Activated CD4-positive, CD25-positive, alpha-beta regulatory T cell treated with anti-CD3 and anti-CD28 coated beads, Interleukin-2, amount 50 U/mL, for 16 hours (primary cell): ENCODE measurements at regions not wholly inside any gene's neighbourhood (a gene's known extent, or its start where the extent isn't known, plus 50 kb on each side); places are given as distances from the start of the nearest gene placed in this dataset.
"Not testable (repeated sequence)": the region's sequence is repeated elsewhere in the genome, so short reads cannot be mapped to it uniquely, and the experiment has no call there.

Experiments used
- DNase-seq: peaks from one replicate; pipeline ENCODE4 v3.0.0-alpha.2; 2020; ENCODE audit warnings: low read depth, low spot score

DNA sequence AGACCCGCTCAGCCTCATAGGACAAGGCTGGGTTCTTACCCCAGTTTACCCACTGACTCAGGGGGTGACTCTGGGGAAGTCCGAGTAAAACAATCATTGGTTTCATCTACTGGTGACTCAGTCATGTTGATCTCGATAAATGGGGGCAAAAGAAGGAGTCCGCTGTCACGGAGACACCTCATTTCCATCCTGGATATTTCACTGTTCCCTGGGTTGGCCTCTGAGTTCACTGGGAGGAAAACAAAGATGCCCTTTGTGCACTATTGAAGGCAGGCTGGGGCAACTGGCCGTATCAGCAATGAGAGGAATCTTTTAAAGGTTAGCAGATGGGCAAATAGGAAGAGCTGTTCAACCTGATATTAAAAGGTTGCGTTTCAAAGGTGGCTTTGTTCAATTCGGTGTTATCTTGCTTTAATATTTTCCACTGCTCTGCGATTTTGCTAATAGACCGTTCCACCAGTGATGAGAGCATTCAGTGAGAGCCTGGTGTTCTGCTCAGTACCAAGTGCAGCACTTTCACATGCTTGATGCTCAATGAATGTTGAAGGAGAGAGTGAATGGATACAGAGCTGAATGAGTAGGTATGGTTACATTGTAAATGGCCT is 110.2 kb upstream of the EGFLAM start:
- DNase-seq, result no peak

DNA sequence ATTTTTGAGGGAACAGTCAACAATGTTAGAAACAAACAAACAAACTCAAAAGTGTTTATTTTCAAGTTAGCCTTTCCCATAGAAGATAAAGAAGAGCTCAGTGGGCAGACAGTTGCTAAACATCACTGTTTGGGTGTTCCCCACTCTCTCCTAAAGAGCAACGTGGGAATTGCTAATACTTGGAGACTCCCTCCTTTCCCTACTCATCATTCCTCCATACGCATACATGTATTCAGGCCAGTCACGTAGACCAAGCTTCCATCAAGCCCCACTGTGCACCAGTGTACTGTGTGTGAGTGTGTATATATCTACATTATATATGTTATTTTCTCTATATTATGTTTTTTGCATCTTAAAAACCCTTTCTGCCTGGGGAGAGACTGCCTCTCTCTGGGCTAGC is 115.0 kb upstream of the EGFLAM start:
- no peak for DNase-seq

DNA sequence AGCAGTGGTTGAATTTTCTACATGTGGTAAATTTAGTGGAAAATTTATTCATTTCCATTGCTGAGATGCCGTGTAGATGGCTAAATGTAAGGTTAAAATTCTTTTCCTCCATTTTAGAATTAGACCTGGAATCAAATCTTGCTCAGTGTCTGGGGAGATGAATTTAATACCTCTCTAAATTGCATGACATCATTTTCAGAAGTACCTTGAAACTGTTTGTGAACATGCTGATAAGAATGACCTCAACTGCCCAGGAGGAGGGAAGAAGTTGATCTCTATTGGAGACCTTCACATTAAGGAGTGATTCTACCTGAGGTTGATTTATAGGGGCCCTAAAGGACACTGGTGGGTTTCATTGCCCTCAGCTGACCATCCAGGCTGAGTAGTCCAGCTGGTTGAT is 116.7 kb upstream of the EGFLAM start:
- no peak for DNase-seq

- no peak for DNase-seq
These were observed 119.8 kb upstream of the EGFLAM start for GRCh38 chr5:38138574-38138973.

- no peak for DNase-seq
These were observed 122.8 kb upstream of the EGFLAM start for GRCh38 chr5:38135486-38136039.

DNA sequence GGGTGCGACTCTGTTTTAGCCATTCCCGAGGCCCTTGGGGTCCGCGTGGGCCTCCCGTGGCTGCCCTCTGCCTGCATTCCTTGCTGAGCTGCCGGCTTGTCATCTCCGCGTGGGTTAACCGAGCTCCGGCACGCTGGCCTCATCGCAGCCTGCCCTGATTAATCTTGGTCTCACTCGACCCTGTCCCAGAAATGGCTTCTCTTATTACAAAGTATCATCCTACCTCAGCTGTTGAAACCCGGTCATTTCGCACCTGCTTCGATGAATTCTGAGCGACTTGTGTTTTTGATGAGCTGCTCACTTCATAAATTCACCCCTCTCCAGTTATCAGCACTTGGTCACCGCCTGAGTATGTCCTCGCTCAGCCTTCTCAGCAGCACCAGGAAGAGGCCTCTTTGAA is 123.5 kb upstream of the EGFLAM start:
- DNase-seq, result no peak

GRCh38 chr5:38134294-38134693 is 124.1 kb upstream of the EGFLAM start:
- not testable (repeated sequence) for DNase-seq

GRCh38 chr5:38131686-38132085 is 126.7 kb upstream of the EGFLAM start:
- no peak for DNase-seq

DNA sequence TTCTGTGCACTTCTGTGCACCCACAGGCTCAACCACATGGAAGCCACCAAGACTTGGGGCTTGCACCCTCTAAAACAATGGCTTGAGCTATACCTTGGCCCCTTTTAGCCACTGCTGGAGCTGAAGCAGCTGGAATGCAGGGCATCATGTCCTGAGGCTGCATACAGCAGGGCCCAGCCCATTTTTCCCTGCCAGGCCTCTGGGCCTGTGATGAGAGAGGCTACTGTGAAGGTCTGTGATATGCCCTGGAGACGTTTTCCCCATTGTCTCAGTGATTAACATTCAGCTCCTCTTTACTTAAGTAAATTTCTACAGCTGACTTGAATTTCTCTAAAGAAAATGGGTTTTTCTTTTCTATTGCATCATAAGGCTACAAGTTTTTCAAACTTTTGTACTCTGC is 134.0 kb upstream of the EGFLAM start:
- no peak for DNase-seq

DNA sequence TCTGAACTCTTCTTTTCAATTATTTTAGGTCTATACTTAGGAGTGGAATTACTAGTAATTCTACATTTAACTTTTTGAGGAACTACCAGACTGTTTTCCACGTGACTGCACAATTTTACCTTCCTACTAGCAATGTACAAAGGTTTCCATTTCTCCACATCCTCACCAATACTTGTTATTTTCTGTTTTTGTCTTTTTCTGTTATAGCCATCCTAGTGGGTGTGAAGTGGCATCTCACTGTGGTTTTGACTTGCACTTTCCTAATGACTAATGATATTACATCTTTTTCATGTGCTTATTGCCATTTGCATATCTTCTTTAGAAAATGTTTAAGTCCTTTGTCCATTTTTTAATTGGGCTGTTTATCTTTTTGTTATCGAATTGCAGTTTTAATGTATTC is 136.9 kb upstream of the EGFLAM start:
- DNase-seq, result no peak

- DNase-seq, result no peak
These were observed 138.5 kb upstream of the EGFLAM start for GRCh38 chr5:38119836-38120235.

GRCh38 chr5:38117784-38118479 is 140.4 kb upstream of the EGFLAM start:
- DNase-seq, result no peak

GRCh38 chr5:38115318-38115827 is 143.0 kb upstream of the EGFLAM start:
- no peak for DNase-seq

DNA sequence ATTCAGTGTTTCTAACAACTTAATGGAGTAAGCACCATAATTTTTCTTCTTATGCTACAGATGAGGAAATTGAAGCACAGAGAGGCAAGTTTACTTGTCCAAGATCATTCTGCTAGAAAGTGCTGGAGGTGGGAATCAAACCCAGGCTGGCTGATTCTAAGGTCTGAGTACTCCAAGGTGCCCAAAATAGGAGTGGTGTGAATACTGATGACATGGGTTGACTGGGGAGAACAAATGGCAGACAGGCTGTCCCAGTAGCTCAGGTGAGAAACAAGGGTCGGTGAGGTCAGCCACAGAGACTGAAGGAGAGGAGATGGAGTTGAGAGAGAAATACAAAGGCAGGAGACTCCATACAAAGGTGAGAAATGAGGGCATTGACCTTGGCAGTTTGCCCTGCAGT is 144.5 kb upstream of the EGFLAM start:
- no peak for DNase-seq

GRCh38 chr5:38113456-38113855 is 144.9 kb upstream of the EGFLAM start:
- no peak for DNase-seq

DNA sequence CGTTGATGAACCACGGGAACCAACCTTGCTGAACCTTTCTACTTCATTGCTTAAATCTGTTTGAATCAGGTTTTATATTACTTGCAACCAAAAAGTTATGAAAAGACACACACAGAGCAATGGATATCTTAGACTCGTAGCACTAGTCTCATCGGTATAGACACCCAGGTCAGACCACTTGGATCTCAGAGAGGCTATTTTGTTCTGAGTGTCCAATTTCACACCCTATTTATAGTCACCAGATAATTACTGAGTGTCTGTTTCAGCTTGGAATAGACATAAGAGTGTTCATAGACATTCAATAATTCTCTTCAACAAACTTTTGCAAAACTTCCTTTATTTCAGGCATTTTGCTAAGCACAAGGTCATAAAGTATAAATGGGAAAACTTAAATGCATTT is 145.4 kb upstream of the EGFLAM start:
- DNase-seq, result no peak

DNA sequence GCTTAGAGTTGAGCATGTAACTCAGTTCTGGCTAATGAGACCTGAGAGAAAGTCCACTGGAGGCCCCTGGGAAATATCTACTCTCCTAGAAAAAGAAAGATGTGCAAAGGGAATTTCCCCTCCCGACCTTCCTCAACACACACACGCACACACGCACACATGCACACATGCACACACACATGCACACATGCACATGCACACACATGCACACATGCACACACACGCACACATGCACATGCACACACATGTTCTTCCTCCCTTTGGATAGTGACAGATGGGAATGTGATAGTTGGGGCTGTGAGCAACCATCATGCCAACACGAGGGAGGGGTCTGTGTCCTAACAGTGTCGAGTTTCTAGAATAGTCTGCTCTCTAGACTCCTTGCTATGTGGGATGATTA is 148.2 kb upstream of the EGFLAM start:
- DNase-seq, result no peak

DNA sequence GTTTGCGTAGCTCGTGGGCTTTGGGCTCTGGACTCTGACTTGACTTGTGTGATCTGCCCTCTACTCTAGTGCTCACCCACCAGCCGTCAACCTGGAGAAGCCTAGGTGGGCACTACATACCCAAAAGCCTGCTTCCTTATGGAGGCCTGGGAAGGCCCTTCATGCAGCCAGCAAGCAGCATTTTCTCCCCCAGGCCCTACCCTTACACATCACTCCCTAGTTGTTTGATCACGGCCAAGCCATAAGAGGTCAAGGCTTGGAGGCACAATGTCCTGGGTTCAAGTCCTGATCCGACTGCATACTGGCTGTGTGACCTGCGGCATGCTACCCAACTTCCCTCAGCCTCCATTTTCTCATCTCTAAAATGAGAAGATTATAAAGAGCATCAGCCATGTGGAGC is 151.3 kb upstream of the EGFLAM start:
- DNase-seq, result no peak

DNA sequence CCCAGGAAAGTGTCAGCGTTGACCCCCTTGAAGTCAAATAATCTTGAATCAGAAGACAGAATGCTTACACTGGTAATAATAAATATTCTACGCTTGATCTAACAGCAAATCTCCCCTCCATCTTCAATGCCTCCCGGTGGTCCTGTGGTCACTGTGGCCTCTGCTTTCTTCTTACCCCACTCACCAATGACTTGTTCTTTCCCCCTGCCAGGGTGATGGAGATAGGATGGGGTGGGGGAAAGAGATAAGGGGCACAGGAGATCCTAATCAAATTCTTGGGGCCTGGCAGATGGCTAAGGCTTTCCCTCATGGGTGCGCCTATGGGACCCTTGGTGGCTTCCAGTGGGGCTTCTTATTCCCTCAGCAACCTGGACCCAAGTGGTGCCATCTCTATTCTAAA is 152.6 kb upstream of the EGFLAM start:
- DNase-seq, result no peak

DNA sequence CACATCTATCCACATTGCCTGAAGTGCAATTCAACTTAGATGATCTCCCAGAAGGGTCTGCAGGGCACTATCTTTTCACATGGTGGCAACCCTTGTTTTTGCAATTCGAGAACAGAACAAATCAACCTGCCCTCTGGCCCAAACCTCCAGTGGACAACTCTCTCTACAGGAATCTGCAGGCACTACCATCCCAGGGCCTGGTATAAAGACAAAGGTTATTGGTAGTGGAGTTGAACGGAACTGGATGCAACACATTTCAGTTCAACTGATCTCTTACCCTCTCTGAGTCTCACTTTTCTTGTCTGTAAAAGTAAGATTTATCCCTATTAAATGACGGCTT is 153.2 kb upstream of the EGFLAM start:
- no peak for DNase-seq

DNA sequence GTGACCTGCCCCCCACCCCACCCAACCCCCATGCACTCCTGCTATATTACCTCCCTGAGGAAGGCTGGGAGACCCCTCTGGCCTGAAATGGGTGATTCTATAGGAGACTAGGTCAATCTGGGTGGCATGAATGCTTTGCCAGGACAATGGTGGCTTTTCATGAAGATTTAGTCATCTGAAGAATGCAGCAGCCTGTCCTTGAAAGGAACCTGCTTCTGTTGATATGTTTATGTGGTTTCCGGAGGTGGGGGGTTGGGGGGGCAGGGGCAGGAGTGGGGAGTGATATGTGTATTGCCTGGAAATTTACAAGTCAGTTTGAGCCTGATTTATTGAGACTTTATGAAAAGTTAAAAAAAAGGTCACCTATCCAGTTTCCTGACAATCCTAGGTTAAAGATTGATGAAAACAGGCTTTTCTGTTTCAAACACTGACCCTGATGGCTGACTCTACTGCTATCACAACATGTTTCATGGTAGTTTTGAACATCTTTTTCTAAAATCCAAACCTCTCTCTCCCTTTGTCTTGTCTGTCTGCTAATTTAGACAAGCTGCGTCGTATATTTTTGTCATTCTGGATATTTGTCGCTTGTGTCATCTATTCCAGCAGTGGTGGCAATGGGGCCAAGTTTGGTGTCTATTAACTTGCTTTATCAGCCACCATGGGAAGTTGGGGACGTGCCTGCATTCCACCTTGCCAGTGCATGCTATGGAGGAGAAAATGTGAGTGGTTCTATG is 153.7 kb upstream of the EGFLAM start:
- no peak for DNase-seq

DNA sequence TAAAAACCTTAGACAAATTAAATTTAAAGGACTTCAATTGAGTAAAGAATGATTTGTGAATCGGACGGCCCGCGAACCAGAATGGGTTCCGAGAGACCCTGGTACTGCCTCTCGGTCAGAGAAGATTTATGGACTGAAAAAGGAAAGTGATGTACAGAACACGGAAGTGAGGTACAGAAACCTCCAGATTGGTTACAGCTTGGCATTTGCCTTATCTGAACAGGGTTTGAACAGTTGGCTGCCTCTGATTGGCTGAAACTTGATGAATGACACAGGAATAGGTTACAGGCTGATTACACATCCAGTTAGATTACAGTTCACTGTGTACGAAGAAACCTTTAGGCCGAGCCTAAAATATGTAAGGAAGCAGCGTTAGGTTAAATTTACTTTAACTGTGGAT is 156.5 kb upstream of the EGFLAM start:
- DNase-seq, result no peak
